WTC11 (cell line): ENCODE measurements at regions not wholly inside any gene's neighbourhood (a gene's known extent, or its start where the extent isn't known, plus 50 kb on each side); places are given as distances from the start of the nearest gene placed in this dataset.
"Not testable (repeated sequence)": the region's sequence is repeated elsewhere in the genome, so short reads cannot be mapped to it uniquely, and the experiment has no call there.

Experiments
- ATF2 ChIP-seq: sonication (generic); formaldehyde crosslinking; IDR thresholded peaks from 2 replicates; pipeline ENCODE4 v1.8.1; 2022; ENCODE audit warnings: low read depth, missing genetic modification reagents, borderline replicate concordance
- ATF3 ChIP-seq: sonication (generic); formaldehyde crosslinking; conservative IDR thresholded peaks from 2 replicates; pipeline ENCODE4 v1.8.1; 2022; ENCODE audit warnings: mild to moderate bottlenecking, missing genetic modification reagents
- CREB1 ChIP-seq: sonication (generic); formaldehyde crosslinking; IDR thresholded peaks from 2 replicates; pipeline ENCODE4 v1.8.0; 2023; ENCODE audit warnings: mild to moderate bottlenecking, missing genetic modification reagents
- CREM ChIP-seq: sonication (generic); formaldehyde crosslinking; IDR thresholded peaks from 2 replicates; pipeline ENCODE4 v1.8.1; 2022; ENCODE audit warnings: mild to moderate bottlenecking, missing genetic modification reagents, moderate library complexity
- CTCF ChIP-seq: fragments of 200-600 bp; IDR thresholded peaks from 2 replicates; pipeline ENCODE4 v1.8.0; 2022; ENCODE audit warnings: antibody characterized with exemption
- E2F1 ChIP-seq: sonication (generic); formaldehyde crosslinking; IDR thresholded peaks from 2 replicates; pipeline ENCODE4 v1.8.0; 2022; ENCODE audit warnings: mild to moderate bottlenecking, missing genetic modification reagents
- ETV6 ChIP-seq: sonication (generic); formaldehyde crosslinking; IDR thresholded peaks from 2 replicates; pipeline ENCODE4 v1.8.1; 2022; ENCODE audit warnings: mild to moderate bottlenecking, missing genetic modification reagents
- FOXP4 ChIP-seq: sonication (generic); formaldehyde crosslinking; IDR thresholded peaks from 2 replicates; pipeline ENCODE4 v1.8.0; 2022; ENCODE audit warnings: mild to moderate bottlenecking, missing genetic modification reagents
- PRDM15 ChIP-seq: sonication (generic); formaldehyde crosslinking; IDR thresholded peaks from 2 replicates; pipeline ENCODE4 v1.8.0; 2022; ENCODE audit warnings: missing genetic modification reagents
- RELA ChIP-seq: sonication (generic); formaldehyde crosslinking; IDR thresholded peaks from 2 replicates; pipeline ENCODE4 v1.8.1; 2022; ENCODE audit warnings: missing genetic modification reagents, mild to moderate bottlenecking, borderline replicate concordance
- TEAD1 ChIP-seq: sonication (generic); formaldehyde crosslinking; IDR thresholded peaks from 2 replicates; pipeline ENCODE4 v1.8.0; 2022; ENCODE audit warnings: mild to moderate bottlenecking, missing genetic modification reagents
- ZNF138 ChIP-seq: sonication (generic); formaldehyde crosslinking; conservative IDR thresholded peaks from 2 replicates; pipeline ENCODE4 v1.8.1; 2022; ENCODE audit warnings: mild to moderate bottlenecking, moderate library complexity, missing genetic modification reagents

GRCh38 chr20:30815027-30815576 lies 442.4 kb upstream of the DEFB115 start:
- not testable (repeated sequence) for TF ChIP-seq RELA (CRISPR knock-in tag); CTCF; FOXP4 (CRISPR knock-in tag); CREB1 (CRISPR knock-in tag); ZNF138 (CRISPR knock-in tag); TEAD1 (CRISPR knock-in tag); E2F1; PRDM15 (CRISPR knock-in tag); ATF3; ETV6 (CRISPR knock-in tag); CREM; ATF2 (CRISPR knock-in tag)
